Esophagus muscularis mucosa (tissue), 4 donors: ENCODE measurements at regions not wholly inside any gene's neighbourhood (a gene's known extent, or its start where the extent isn't known, plus 50 kb on each side); places are given as distances from the start of the nearest gene placed in this dataset.

Experiments used
- DNase-seq: peaks from one replicate; pipeline ENCODE4 v3.0.0-alpha.2; 2017; ENCODE audit errors: extremely low spot score
- H3K27ac ChIP-seq, 4 donors: fragments of 200-600 bp; sonication (generic); replicated peaks in 1 of 4; 1 replicate in 3 of 4; 2 replicates in 1 of 4; pipeline ENCODE4 v1.5.1; 2016 to 2019; ENCODE audit warnings: mild to moderate bottlenecking in 1 of 4
- H3K27me3 ChIP-seq, 4 donors: fragments of 200-600 bp; sonication (generic); one replicate each; pipeline versions ENCODE4 v1.5.1 to v1.6.0; 2016 to 2019
- H3K36me3 ChIP-seq, 4 donors: fragments of 200-600 bp; sonication (generic); one replicate each; pipeline ENCODE4 v1.5.1; 2016 to 2019
- H3K4me1 ChIP-seq, 4 donors: fragments of 200-600 bp; sonication (generic); one replicate each; pipeline ENCODE4 v1.5.1; 2016 to 2019
- H3K4me3 ChIP-seq, 4 donors: fragments of 200-600 bp; sonication (generic); 1 replicate in 2 of 4; 2 replicates in 2 of 4; pipeline ENCODE4 v1.5.1; 2016 to 2019; ENCODE audit warnings: mild to moderate bottlenecking in 4 of 4, moderate library complexity in 1 of 4
- H3K9me3 ChIP-seq, 4 donors: fragments of 200-600 bp; sonication (generic); 1 replicate in 3 of 4; 2 replicates in 1 of 4; pipeline ENCODE4 v1.5.1; 2016 to 2019
- CTCF ChIP-seq, 3 experiments: fragments of 200-600 bp in 2 of 3; fragments of 450-650 bp in 1 of 3; sonication (generic) in 2 of 3; IDR thresholded peaks; one replicate each; pipeline ENCODE4 v1.5.1; 2017 to 2019; ENCODE audit warnings: antibody characterized with exemption in 3 of 3, mild to moderate bottlenecking in 2 of 3, moderate library complexity in 1 of 3
- EP300 ChIP-seq: sonication (generic); formaldehyde crosslinking; IDR thresholded peaks from one replicate; pipeline ENCODE4 v1.6.1; 2017; ENCODE audit warnings: antibody characterized with exemption
- POLR2A ChIP-seq: fragments of 450-650 bp; IDR thresholded peaks from one replicate; pipeline ENCODE4 v1.6.1; 2017; ENCODE audit warnings: antibody characterized with exemption, moderate library complexity, mild to moderate bottlenecking, low read depth
- POLR2AphosphoS5 ChIP-seq, 2 donors: sonication (generic); formaldehyde crosslinking; IDR thresholded peaks; one replicate each; pipeline ENCODE4 v1.6.1; 2017; ENCODE audit warnings: antibody characterized with exemption in 2 of 2
- WGBS: methylation state at CpG from one replicate; pipeline ENCODE4 v1.1.5; 2018; 5-methylcytosine and 5-hydroxymethylcytosine counted together
- intact Hi-C: fragments of 100-400 bp; cut with DNase I; formaldehyde crosslinking; loops from one replicate; pipeline ENCODE4 v1.15.1; 2023

GRCh38 chr1:109834951-109835350, 71.2 kb upstream of the EPS8L3 start:
- H3K27ac ChIP-seq, result no peak overlapping the region
- H3K4me3 ChIP-seq, result no peak overlapping the region
- H3K36me3 ChIP-seq, result no peaks in the 10 kb centered on the region
- TF ChIP-seq POLR2AphosphoS5 (IDR thresholded peaks at IDR 0.05), result no peak
- TF ChIP-seq CTCF (IDR thresholded peaks at IDR 0.05), result no peak
- TF ChIP-seq EP300, result no peak
- no peak for TF ChIP-seq POLR2A
- H3K27me3 ChIP-seq, result no peaks in the 10 kb centered on the region
- no peaks in the 10 kb centered on the region for H3K4me1 ChIP-seq
- DNase-seq, result no peak
- intact Hi-C loops, result no loop called here
- no peaks in the 10 kb centered on the region for H3K9me3 ChIP-seq

GRCh38 chr1:109832945-109833344, 69.2 kb upstream of the EPS8L3 start:
- Histone ChIP-seq H3K9me3 (no peaks in the 10 kb centered on the region), H3K4me3 (no peak overlapping the region), H3K36me3 (no peaks in the 10 kb centered on the region), H3K4me1 (peaks cover 0 to 9% (median 0%) of the 10 kb centered on the region in 4 donors), H3K27me3 (no peaks in the 10 kb centered on the region), H3K27ac (no peak overlapping the region)
- intact Hi-C loops, result no loop called here
- WGBS, result 86% methylated on average over 5 of the region's 5 CpGs
- DNase-seq, result no peak
- no peak for TF ChIP-seq EP300

GRCh38 chr1:109828756-109829505, 65.2 kb upstream of the EPS8L3 start:
- no peak for DNase-seq
- Histone ChIP-seq H3K4me1 (peaks cover 6 to 24% (median 12%) of the 10 kb centered on the region in 4 donors), H3K27ac (no peak overlapping the region), H3K4me3 (no peak overlapping the region), H3K36me3 (no peaks in the 10 kb centered on the region), H3K9me3 (no peaks in the 10 kb centered on the region), H3K27me3 (no peaks in the 10 kb centered on the region)
- intact Hi-C loops, result no loop called here
- no peak for TF ChIP-seq CTCF (IDR thresholded peaks at IDR 0.05)
- TF ChIP-seq EP300, result no peak
- no peak for TF ChIP-seq POLR2AphosphoS5 (IDR thresholded peaks at IDR 0.05)
- no peak for TF ChIP-seq POLR2A
- 88% methylated on average over 8 of the region's 8 CpGs for WGBS

- Histone ChIP-seq H3K9me3 (no peaks in the 10 kb centered on the region), H3K27me3 (no peaks in the 10 kb centered on the region), H3K4me3 (no peak overlapping the region), H3K4me1 (peaks cover 15 to 33% (median 21%) of the 10 kb centered on the region in 4 donors), H3K36me3 (no peaks in the 10 kb centered on the region), H3K27ac (no peak overlapping the region)
- DNase-seq, result no peak
- intact Hi-C loops, result no loop called here
- TF ChIP-seq POLR2AphosphoS5 (IDR thresholded peaks at IDR 0.05), result no peak
- no peak for TF ChIP-seq CTCF (IDR thresholded peaks at IDR 0.05)
- TF ChIP-seq EP300, result no peak
- no peak for TF ChIP-seq POLR2A
- WGBS, result 95% methylated on average over 6 of the region's 7 CpGs
These were observed 64.3 kb upstream of the EPS8L3 start for GRCh38 chr1:109827986-109828385.

- no peaks in the 10 kb centered on the region for H3K36me3 ChIP-seq
- H3K27ac ChIP-seq, result no peak overlapping the region
- H3K4me3 ChIP-seq, result no peak overlapping the region
- 79% methylated on average over 4 of the region's 4 CpGs for WGBS
- H3K27me3 ChIP-seq, result no peaks in the 10 kb centered on the region
- H3K9me3 ChIP-seq, result no peaks in the 10 kb centered on the region
- no peak for DNase-seq
- peaks cover 20 to 39% (median 27%) of the 10 kb centered on the region in 4 donors for H3K4me1 ChIP-seq
- TF ChIP-seq CTCF (IDR thresholded peaks at IDR 0.05) (no peak), POLR2A (no peak), POLR2AphosphoS5 (IDR thresholded peaks at IDR 0.05) (no peak), EP300 (no peak)
- intact Hi-C loops, result no loop called here
These were observed 63.7 kb upstream of the EPS8L3 start for GRCh38 chr1:109827466-109827865.
